DND-41 (cell line): ENCODE measurements at regions not wholly inside any gene's neighbourhood (a gene's known extent, or its start where the extent isn't known, plus 50 kb on each side); places are given as distances from the start of the nearest gene placed in this dataset.

Experiments used
- EZH2 ChIP-seq: IDR thresholded peaks from 3 replicates; pipeline ENCODE4 v1.6.1; 2012; ENCODE audit warnings: borderline replicate concordance, low read depth, mild to moderate bottlenecking, moderate library complexity, low read length, inconsistent platforms; ENCODE audit not compliant: severe bottlenecking
- TF ChIP-seq, protein P1 (sequence below): IDR thresholded peaks from 2 replicates; pipeline ENCODE4 v1.5.1; 2012; ENCODE audit warnings: borderline replicate concordance, low read length, moderate library complexity, mild to moderate bottlenecking; ENCODE audit not compliant: poor library complexity, severe bottlenecking; ENCODE audit errors: extremely low read depth

DNA sequence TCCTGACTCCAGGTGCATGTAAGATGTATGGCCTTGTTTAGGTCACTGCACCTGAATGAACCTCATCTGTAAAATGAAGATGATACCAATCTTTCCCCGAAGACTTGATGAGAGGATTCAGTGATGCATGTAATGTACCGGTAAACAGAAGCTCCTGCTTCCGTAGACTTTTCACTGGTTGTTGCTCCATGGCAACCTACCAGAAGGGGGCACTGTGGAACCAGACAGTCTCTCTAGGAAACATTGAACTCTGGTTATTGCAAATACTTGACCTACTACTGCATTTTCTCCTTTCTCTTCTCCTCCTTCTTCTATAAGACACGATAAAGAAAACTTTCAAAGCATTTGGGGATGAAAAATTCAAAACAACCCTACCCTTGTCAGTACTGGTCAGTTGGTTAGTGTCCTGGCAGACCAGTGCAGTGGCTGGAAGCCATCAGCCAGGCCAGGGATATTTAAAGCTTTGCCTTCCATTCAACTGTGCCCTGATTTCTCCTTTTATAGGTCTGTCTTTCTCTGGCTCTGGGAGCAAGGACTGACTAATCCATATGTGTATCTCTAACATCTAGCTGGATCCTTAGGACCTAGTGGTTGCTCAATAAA lies 667.4 kb upstream of the SALL1 start:
- TF ChIP-seq, protein P1, sequence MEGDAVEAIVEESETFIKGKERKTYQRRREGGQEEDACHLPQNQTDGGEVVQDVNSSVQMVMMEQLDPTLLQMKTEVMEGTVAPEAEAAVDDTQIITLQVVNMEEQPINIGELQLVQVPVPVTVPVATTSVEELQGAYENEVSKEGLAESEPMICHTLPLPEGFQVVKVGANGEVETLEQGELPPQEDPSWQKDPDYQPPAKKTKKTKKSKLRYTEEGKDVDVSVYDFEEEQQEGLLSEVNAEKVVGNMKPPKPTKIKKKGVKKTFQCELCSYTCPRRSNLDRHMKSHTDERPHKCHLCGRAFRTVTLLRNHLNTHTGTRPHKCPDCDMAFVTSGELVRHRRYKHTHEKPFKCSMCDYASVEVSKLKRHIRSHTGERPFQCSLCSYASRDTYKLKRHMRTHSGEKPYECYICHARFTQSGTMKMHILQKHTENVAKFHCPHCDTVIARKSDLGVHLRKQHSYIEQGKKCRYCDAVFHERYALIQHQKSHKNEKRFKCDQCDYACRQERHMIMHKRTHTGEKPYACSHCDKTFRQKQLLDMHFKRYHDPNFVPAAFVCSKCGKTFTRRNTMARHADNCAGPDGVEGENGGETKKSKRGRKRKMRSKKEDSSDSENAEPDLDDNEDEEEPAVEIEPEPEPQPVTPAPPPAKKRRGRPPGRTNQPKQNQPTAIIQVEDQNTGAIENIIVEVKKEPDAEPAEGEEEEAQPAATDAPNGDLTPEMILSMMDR, result peak; percentile 71
- TF ChIP-seq EZH2, result no peak
